SK-N-SH treated with all-trans-retinoic acid at 6 μM for 48 hours (cell line): ENCODE measurements at regions not wholly inside any gene's neighbourhood (a gene's known extent, or its start where the extent isn't known, plus 50 kb on each side); places are given as distances from the start of the nearest gene placed in this dataset.

Experiments
- ATAC-seq: fragments of 200-7000 bp; cut with Tn5 transposase; 3 replicates; pipeline ENCODE4 v1.9.1; 2020; ENCODE audit warnings: mild to moderate bottlenecking, moderate library complexity
- ARNTL ChIP-seq: fragments of 450-650 bp; formaldehyde crosslinking; IDR thresholded peaks from 2 replicates; pipeline ENCODE4 v1.5.0; 2020; ENCODE audit warnings: low read depth, mild to moderate bottlenecking, moderate library complexity, borderline replicate concordance
- BACH2 ChIP-seq: fragments of 250-450 bp; sonication (Bioruptor Pico); IDR thresholded peaks from 2 replicates; pipeline ENCODE4 v1.9.0; 2021; ENCODE audit warnings: mild to moderate bottlenecking, borderline replicate concordance
- CREB5 ChIP-seq: fragments of 250-450 bp; sonication (Bioruptor Pico); IDR thresholded peaks from 2 replicates; pipeline ENCODE4 v1.5.1; 2020; ENCODE audit warnings: low read depth, mild to moderate bottlenecking, moderate library complexity
- CSDC2 ChIP-seq: fragments of 250-450 bp; sonication (Bioruptor Pico); IDR thresholded peaks from 2 replicates; pipeline ENCODE4 v1.5.0; 2020; ENCODE audit warnings: mild to moderate bottlenecking, moderate library complexity
- CSRNP3 ChIP-seq: fragments of 250-450 bp; sonication (Bioruptor Pico); IDR thresholded peaks from 2 replicates; pipeline ENCODE4 v1.5.1; 2021; ENCODE audit warnings: mild to moderate bottlenecking, moderate library complexity
- ESRRG ChIP-seq: fragments of 250-450 bp; sonication (Bioruptor Pico); IDR thresholded peaks from 2 replicates; pipeline ENCODE4 v1.6.1; 2021; ENCODE audit warnings: mild to moderate bottlenecking
- GLIS3 ChIP-seq: fragments of 250-450 bp; sonication (Bioruptor Pico); IDR thresholded peaks from 2 replicates; pipeline ENCODE4 v1.5.0; 2020; ENCODE audit warnings: mild to moderate bottlenecking, moderate library complexity
- ISL1 ChIP-seq: fragments of 250-450 bp; sonication (Bioruptor Pico); IDR thresholded peaks from 2 replicates; pipeline ENCODE4 v2.1.2; 2022; ENCODE audit warnings: mild to moderate bottlenecking, moderate library complexity
- OSR1 ChIP-seq: fragments of 250-450 bp; sonication (Bioruptor Pico); IDR thresholded peaks from 2 replicates; pipeline ENCODE4 v1.8.0; 2022; ENCODE audit warnings: moderate library complexity, mild to moderate bottlenecking, inconsistent platforms
- POU6F1 ChIP-seq: fragments of 250-450 bp; sonication (Bioruptor Pico); IDR thresholded peaks from 2 replicates; pipeline ENCODE4 v1.8.0; 2021; ENCODE audit warnings: low read depth, mild to moderate bottlenecking, moderate library complexity, borderline replicate concordance
- PPARA ChIP-seq: fragments of 250-450 bp; sonication (Bioruptor Pico); IDR thresholded peaks from 2 replicates; pipeline ENCODE4 v1.5.0; 2020; ENCODE audit warnings: mild to moderate bottlenecking, borderline replicate concordance
- RARB ChIP-seq: fragments of 250-450 bp; sonication (Bioruptor Pico); IDR thresholded peaks from 2 replicates; pipeline ENCODE4 v1.8.0; 2021; ENCODE audit warnings: mild to moderate bottlenecking, moderate library complexity
- SNAI2 ChIP-seq: fragments of 250-450 bp; sonication (Bioruptor Pico); IDR thresholded peaks from 2 replicates; pipeline ENCODE4 v1.5.0; 2020; ENCODE audit warnings: mild to moderate bottlenecking, moderate library complexity
- TCF4 ChIP-seq: fragments of 250-450 bp; sonication (Bioruptor Pico); IDR thresholded peaks from 2 replicates; pipeline ENCODE4 v1.8.0; 2021; ENCODE audit warnings: mild to moderate bottlenecking, moderate library complexity, borderline replicate concordance
- TOX ChIP-seq: fragments of 250-450 bp; sonication (Bioruptor Pico); IDR thresholded peaks from 2 replicates; pipeline ENCODE4 v1.8.0; 2021; ENCODE audit warnings: mild to moderate bottlenecking, moderate library complexity, borderline replicate concordance
- TSHZ2 ChIP-seq: fragments of 250-450 bp; sonication (Bioruptor Pico); IDR thresholded peaks from 2 replicates; pipeline ENCODE4 v1.5.0; 2020; ENCODE audit warnings: mild to moderate bottlenecking, moderate library complexity
- ZC3H10 ChIP-seq: fragments of 250-450 bp; sonication (Bioruptor Pico); IDR thresholded peaks from 2 replicates; pipeline ENCODE4 v1.5.1; 2021; ENCODE audit warnings: mild to moderate bottlenecking, moderate library complexity
- ZFP30 ChIP-seq: fragments of 450-650 bp; formaldehyde crosslinking; IDR thresholded peaks from 2 replicates; pipeline ENCODE4 v1.5.0; 2022; ENCODE audit warnings: mild to moderate bottlenecking, moderate library complexity
- ZNF565 ChIP-seq: fragments of 450-650 bp; formaldehyde crosslinking; conservative IDR thresholded peaks from 2 replicates; pipeline ENCODE4 v1.5.0; 2020; ENCODE audit warnings: low read depth, mild to moderate bottlenecking, moderate library complexity
- ZNF70 ChIP-seq: fragments of 450-650 bp; formaldehyde crosslinking; IDR thresholded peaks from 2 replicates; pipeline ENCODE4 v1.5.0; 2020; ENCODE audit warnings: mild to moderate bottlenecking, moderate library complexity
- ZNF8 ChIP-seq: fragments of 450-650 bp; formaldehyde crosslinking; IDR thresholded peaks from 2 replicates; pipeline ENCODE4 v1.5.0; 2020; ENCODE audit warnings: mild to moderate bottlenecking, moderate library complexity

- TF ChIP-seq BACH2 (CRISPR knock-in tag) (no peak), ZNF8 (CRISPR knock-in tag) (no peak), PPARA (CRISPR knock-in tag) (no peak), ZNF70 (CRISPR knock-in tag) (no peak), ISL1 (no peak), GLIS3 (CRISPR knock-in tag) (no peak), ARNTL (no peak), ESRRG (no peak), SNAI2 (CRISPR knock-in tag) (no peak), TSHZ2 (CRISPR knock-in tag) (no peak), CSDC2 (CRISPR knock-in tag) (no peak), ZNF565 (CRISPR knock-in tag) (no peak), ZFP30 (CRISPR knock-in tag) (no peak), TCF4 (CRISPR knock-in tag) (no peak), TOX (CRISPR knock-in tag) (no peak), OSR1 (CRISPR knock-in tag) (no peak), ZC3H10 (CRISPR knock-in tag) (no peak), CREB5 (no peak), POU6F1 (CRISPR knock-in tag) (no peak)
These were observed 236.2 kb downstream of the TBX18 start for GRCh38 chr6:84528201-84528600.

GRCh38 chr6:84526631-84527030 lies 237.8 kb downstream of the TBX18 start:
- TF ChIP-seq RARB (CRISPR knock-in tag) (no peak), ZNF565 (CRISPR knock-in tag) (no peak), OSR1 (CRISPR knock-in tag) (no peak), ZNF70 (CRISPR knock-in tag) (no peak), POU6F1 (CRISPR knock-in tag) (no peak)
- no peak for ATAC-seq

More at GRCh38 chr6:84528201-84528600, 236.2 kb downstream of the TBX18 start:
- ATAC-seq, result no peak

- no peak for ATAC-seq
These were observed 238.5 kb downstream of the TBX18 start for GRCh38 chr6:84525907-84526306.

More at GRCh38 chr6:84525907-84526306, 238.5 kb downstream of the TBX18 start:
- TF ChIP-seq ZC3H10 (CRISPR knock-in tag) (no peak), CSRNP3 (CRISPR knock-in tag) (no peak), ESRRG (no peak), GLIS3 (CRISPR knock-in tag) (no peak), ZFP30 (CRISPR knock-in tag) (no peak), TOX (CRISPR knock-in tag) (no peak)
